GM12891 (cell line): ENCODE measurements at regions not wholly inside any gene's neighbourhood (a gene's known extent, or its start where the extent isn't known, plus 50 kb on each side); places are given as distances from the start of the nearest gene placed in this dataset.

Experiments
- DNase-seq: peaks from one replicate; pipeline ENCODE4 v3.0.0; 2011; ENCODE audit warnings: low spot score; ENCODE audit not compliant: insufficient read length
- FAIRE-seq: peaks from 2 replicates; lab custom pipeline; 2011; peaks lifted over from hg19 to GRCh38; lab: Jason Lieb, UNC
- PAX5 ChIP-seq: IDR thresholded peaks from 2 replicates; pipeline ENCODE4 v1.6.1; 2011; ENCODE audit warnings: low read length, moderate library complexity, mild to moderate bottlenecking; ENCODE audit not compliant: insufficient read depth, severe bottlenecking
- POLR2A ChIP-seq: IDR thresholded peaks from 2 replicates; pipeline ENCODE4 v1.6.1; 2011; ENCODE audit warnings: low read depth, low read length, control low read depth
- POLR2AphosphoS5 ChIP-seq: IDR thresholded peaks from 2 replicates; pipeline ENCODE4 v1.6.1; 2011; ENCODE audit warnings: low read depth, low read length, control low read depth
- POU2F2 ChIP-seq: IDR thresholded peaks from 2 replicates; pipeline ENCODE4 v1.6.1; 2011; ENCODE audit warnings: low read depth, mild to moderate bottlenecking, control low read depth, low read length, moderate library complexity
- SPI1 ChIP-seq: IDR thresholded peaks from 2 replicates; pipeline ENCODE4 v1.6.1; 2011; ENCODE audit warnings: low read depth, low read length, control low read depth
- TAF1 ChIP-seq: IDR thresholded peaks from 2 replicates; pipeline ENCODE4 v1.6.1; 2011; ENCODE audit warnings: low read depth, low read length, control low read depth

DNA sequence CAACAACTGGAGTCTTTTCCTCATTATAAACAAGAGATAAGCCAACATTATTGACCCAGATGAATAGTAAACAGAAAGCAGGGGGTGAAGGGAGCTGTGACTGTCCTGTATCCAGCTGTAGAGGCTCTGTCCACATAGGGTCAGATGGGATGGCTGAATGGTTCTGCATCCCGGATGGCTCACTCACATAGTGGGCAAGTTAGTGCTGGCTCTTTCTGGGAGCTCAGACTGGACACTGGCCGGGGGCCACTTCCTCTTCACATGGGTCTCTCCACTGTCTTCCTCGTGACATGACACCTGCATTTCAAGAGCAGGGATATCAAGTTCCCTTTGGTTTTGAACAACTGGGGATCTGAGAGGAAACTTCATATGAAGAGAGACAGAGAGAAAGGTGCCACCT, 969.6 kb upstream of the TMEM132C start:
- no peak for TF ChIP-seq POLR2A
- no peak for TF ChIP-seq POU2F2
- no peak for TF ChIP-seq POLR2AphosphoS5
- no peak for TF ChIP-seq SPI1
- TF ChIP-seq TAF1: no peak

DNA sequence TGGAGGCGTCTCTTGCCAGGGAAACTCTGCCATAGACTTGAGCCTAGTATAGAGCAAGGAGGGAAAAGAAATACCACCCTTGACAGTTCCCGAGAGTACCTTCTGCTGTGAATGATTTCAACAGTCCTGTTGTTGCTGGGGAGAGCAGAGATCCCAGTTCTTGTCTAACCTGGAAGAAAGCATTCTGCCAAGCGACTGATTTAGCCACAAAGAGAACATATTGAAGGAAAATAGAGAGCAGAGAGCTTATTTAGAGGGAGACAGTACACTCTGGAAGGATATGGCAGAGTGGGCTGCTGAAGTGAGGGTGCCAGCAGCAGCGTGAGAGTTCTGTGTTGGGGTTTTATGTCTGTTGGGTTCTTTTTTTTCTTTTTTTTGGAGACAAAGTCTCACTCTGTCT, 966.9 kb upstream of the TMEM132C start:
- TF ChIP-seq POU2F2 (no peak), POLR2AphosphoS5 (no peak), SPI1 (no peak), PAX5 (no peak), TAF1 (no peak), POLR2A (no peak)
- FAIRE-seq (no peak), DNase-seq (no peak)

More for the DNA sequence above, 969.6 kb upstream of the TMEM132C start:
- DNase-seq (no peak), FAIRE-seq (no peak)

GRCh38 chr12:127300753-127301152, 966.2 kb upstream of the TMEM132C start:
- DNase-seq (no peak), FAIRE-seq (no peak)
- no peak for TF ChIP-seq POLR2A
- no peak for TF ChIP-seq POLR2AphosphoS5
- TF ChIP-seq TAF1: no peak
- TF ChIP-seq PAX5: no peak
- no peak for TF ChIP-seq POU2F2
- TF ChIP-seq SPI1: no peak

DNA sequence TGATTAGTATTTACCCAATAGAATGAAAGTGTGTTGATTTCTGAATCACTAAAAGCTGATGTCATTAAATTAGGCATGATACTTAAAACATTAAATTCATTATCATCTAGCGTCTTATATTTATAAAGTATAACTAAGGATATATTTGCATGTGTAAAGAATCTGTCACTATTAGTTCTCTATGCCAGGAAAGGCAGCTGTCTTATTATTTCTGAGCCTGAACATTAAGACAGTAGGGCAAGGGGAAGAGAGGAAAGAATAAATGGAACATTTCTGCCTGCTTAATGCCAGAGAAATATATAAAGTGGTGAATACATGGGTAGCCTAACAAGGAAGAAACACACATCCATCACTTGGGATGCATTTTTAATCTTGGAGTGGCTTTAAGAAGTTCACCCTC, 965.1 kb upstream of the TMEM132C start:
- DNase-seq (no peak), FAIRE-seq (no peak)
- TF ChIP-seq POU2F2 (no peak), PAX5 (no peak), POLR2AphosphoS5 (no peak), SPI1 (no peak), TAF1 (no peak), POLR2A (no peak)

GRCh38 chr12:127304751-127305725, 961.9 kb upstream of the TMEM132C start:
- no peak for TF ChIP-seq POU2F2
- no peak for TF ChIP-seq PAX5
- no peak for TF ChIP-seq SPI1
- TF ChIP-seq POLR2A: no peak
- TF ChIP-seq TAF1: no peak
- no peak for TF ChIP-seq POLR2AphosphoS5
- no peak for DNase-seq
- FAIRE-seq: no peak

DNA sequence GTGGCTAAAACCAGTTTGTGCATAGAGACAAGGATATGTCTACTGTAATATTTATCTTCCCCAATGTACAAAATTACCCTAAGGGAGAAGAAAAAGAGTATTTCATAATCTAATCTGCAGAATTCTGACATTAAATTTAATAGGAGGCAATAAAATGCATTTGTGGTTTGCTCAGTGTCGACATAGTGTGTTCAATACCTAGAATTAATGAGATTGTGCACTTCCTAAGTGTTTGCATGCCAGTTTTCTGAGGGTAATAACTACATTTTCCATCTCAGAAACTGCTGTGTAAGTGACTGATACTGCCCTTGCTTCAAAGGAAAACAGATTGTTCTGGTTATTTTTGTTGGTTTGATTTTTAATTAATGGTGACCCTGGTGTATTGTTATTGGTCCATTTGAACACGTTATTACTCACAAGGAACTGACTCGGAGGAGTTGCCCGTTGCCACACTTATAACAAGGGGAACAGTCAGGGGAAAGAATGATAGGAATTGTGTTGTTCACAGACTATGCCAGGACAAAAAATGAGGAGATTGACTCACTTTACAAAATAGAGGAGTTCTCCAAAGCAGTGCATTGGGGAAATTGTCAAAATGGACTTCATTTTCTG, 960.3 kb upstream of the TMEM132C start:
- DNase-seq (no peak), FAIRE-seq (no peak)

DNA sequence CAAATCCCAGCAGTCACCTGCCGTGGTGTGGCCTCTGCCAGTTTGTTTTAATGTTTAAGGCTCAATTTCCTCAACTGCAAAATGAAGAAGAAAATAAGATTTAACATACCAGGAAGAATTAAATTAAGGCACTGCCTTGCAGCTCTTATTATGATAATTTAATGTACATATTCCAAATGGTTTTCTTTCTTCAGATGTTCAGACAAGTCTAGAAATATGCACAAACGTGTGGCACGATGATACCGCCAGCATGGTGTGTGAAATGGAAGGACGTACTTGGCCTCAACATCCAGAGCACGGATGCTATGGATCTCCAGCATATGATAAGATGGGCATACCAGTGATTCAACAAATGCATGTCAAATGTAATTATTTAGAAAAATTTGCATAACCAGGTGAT, 959.4 kb upstream of the TMEM132C start:
- TF ChIP-seq POLR2AphosphoS5 (no peak), PAX5 (no peak), POU2F2 (no peak), SPI1 (no peak), POLR2A (no peak), TAF1 (no peak)
- DNase-seq: no peak
- no peak for FAIRE-seq

More for the DNA sequence above, 960.3 kb upstream of the TMEM132C start:
- TF ChIP-seq PAX5 (no peak), TAF1 (no peak), SPI1 (no peak)

- DNase-seq (no peak), FAIRE-seq (no peak)
- TF ChIP-seq SPI1 (no peak), PAX5 (no peak), POLR2A (no peak), POLR2AphosphoS5 (no peak), POU2F2 (no peak), TAF1 (no peak)
These were observed 958.8 kb upstream of the TMEM132C start for GRCh38 chr12:127308148-127308547.

- DNase-seq (no peak), FAIRE-seq (no peak)
- no peak for TF ChIP-seq POLR2A
- no peak for TF ChIP-seq PAX5
- TF ChIP-seq POU2F2: no peak
- no peak for TF ChIP-seq POLR2AphosphoS5
- no peak for TF ChIP-seq TAF1
- TF ChIP-seq SPI1: no peak
These were observed 956.4 kb upstream of the TMEM132C start for GRCh38 chr12:127310548-127310947.
